Activated naive CD8-positive, alpha-beta T cell treated with anti-CD3 and anti-CD28 coated beads, Interleukin-2, amount 10 ng/mL, durations not matched to agents 7 days and 5 days (primary cell): ENCODE measurements at regions not wholly inside any gene's neighbourhood (a gene's known extent, or its start where the extent isn't known, plus 50 kb on each side); places are given as distances from the start of the nearest gene placed in this dataset.

Experiments used
- ATAC-seq: fragments of 150-1000 bp; cut with Tn5 transposase; one replicate; pipeline ENCODE4 v1.10.0; 2021; ENCODE audit warnings: low read depth, moderate library complexity
- POLR2A ChIA-PET: fragments of 350-600 bp; sonication (Branson Sonifier 250); formaldehyde crosslinking; loops from one replicate; lab custom pipeline; 2021; ENCODE audit warnings: antibody characterized with exemption; lab: Charles Lee
- DNase-seq: peaks from one replicate; pipeline ENCODE4 v3.0.0; 2021
- H3K27ac Mint-ChIP-seq: one replicate; pipeline ENCODE4 v1.8.0; 2022; ENCODE audit warnings: mild to moderate bottlenecking, mixed read lengths
- H3K27me3 Mint-ChIP-seq: one replicate; pipeline ENCODE4 v1.8.0; 2022; ENCODE audit warnings: mild to moderate bottlenecking, moderate library complexity, mixed read lengths
- H3K36me3 Mint-ChIP-seq: one replicate; pipeline ENCODE4 v1.8.0; 2021; ENCODE audit warnings: mild to moderate bottlenecking, mixed read lengths
- H3K4me1 Mint-ChIP-seq: one replicate; pipeline ENCODE4 v1.8.0; 2021; ENCODE audit warnings: mixed read lengths
- H3K4me3 Mint-ChIP-seq: one replicate; pipeline ENCODE4 v1.8.0; 2022; ENCODE audit warnings: mild to moderate bottlenecking, moderate library complexity, mixed read lengths
- H3K9me3 Mint-ChIP-seq: one replicate; pipeline ENCODE4 v1.8.0; 2021; ENCODE audit warnings: mixed read lengths

DNA sequence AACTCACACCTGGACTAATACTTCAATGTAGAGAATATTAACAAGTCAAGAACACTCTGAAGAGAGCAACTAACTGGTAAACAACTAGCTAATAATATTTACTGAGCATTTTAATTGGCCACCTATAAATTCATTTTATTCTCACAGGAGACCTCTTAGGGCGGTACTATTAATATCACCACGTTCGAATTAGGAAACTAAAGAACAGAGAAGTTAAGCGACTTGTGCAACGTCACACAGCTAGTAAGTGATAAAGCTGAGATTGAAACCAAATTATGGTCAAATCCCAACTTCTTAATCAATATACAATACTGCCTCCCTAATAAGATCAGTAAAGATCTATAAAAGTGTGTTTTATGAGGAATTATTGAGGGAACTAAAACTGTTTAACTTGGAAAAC is 1034.3 kb upstream of the POU3F3 start:
- H3K4me1 Mint-ChIP-seq = no peaks in the 10 kb centered on the region
- H3K4me3 Mint-ChIP-seq = no peak overlapping the region
- POLR2A ChIA-PET = no interaction called here
- no peak overlapping the region for H3K27ac Mint-ChIP-seq
- H3K9me3 Mint-ChIP-seq = no peaks in the 10 kb centered on the region
- no peak for DNase-seq
- H3K27me3 Mint-ChIP-seq = no peaks in the 10 kb centered on the region
- H3K36me3 Mint-ChIP-seq = no peaks in the 10 kb centered on the region
- no peak for ATAC-seq

DNA sequence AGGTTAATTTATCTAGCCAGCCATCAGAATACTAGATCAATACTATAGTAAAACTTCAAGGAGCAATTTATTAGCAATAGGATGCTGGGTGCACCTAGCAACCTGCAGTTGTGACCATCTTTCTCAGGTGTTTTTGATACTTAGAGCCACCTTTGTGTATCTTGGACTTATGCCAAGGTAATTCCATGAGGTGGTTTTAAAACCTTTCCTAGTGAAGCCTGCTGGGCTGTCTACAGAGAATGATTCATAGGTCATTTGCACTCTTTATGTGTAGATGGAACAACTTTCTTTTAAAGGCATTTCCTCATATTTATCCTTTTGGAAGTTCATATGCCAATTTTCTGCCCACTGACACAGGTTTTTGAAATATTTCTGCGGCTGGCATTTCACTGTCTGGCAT is 1030.1 kb upstream of the POU3F3 start:
- Mint-ChIP-seq H3K27me3 (no peaks in the 10 kb centered on the region), H3K36me3 (no peaks in the 10 kb centered on the region), H3K4me3 (no peak overlapping the region), H3K4me1 (no peaks in the 10 kb centered on the region), H3K27ac (no peak overlapping the region), H3K9me3 (peaks cover 7% of the 10 kb centered on the region)
- POLR2A ChIA-PET = no interaction called here
- ATAC-seq (no peak), DNase-seq (no peak)

DNA sequence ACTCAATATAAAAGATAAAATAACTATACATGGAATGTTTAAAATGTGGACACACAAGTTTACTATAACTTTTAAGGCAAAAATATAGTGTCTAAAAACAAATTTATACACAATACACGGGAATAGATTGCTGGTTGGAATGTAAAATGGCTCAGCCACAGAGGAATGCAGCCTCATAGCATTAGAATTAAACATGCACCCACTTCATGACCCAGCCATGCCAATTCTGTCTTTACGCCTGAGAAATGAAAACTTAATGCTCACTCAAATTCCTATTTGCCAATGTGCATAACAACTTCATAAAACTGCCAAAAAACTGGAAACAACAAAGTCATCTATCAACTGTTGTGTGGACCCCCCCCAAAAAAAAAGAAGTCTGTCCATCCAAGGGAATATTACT is 1006.6 kb upstream of the POU3F3 start:
- no peaks in the 10 kb centered on the region for H3K27me3 Mint-ChIP-seq

DNA sequence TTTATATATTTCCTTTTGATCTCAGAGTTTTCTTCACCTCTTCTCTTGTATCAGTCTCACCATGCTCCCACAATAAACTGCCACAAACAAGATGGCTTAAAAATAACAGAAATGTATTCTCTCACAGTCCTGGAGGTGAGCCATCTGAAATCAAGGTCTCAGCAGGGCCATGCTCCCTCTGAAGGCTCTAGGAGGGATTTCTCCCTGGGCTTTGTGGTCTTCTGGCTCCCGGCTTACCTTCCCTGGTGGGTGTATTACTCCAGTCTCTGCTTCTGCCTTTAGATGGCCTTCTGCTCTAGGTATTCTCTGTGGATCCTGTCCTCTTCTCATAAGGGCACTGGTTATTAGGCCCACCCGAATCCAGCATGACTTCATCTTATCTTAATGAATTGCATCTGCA is 994.7 kb upstream of the POU3F3 start:
- Mint-ChIP-seq H3K36me3 (no peaks in the 10 kb centered on the region), H3K4me3 (no peak overlapping the region), H3K9me3 (no peaks in the 10 kb centered on the region), H3K4me1 (no peaks in the 10 kb centered on the region), H3K27me3 (no peaks in the 10 kb centered on the region), H3K27ac (no peak overlapping the region)
- POLR2A ChIA-PET = no interaction called here
- ATAC-seq (no peak), DNase-seq (no peak)

More for the DNA sequence above, 1006.6 kb upstream of the POU3F3 start:
- Mint-ChIP-seq H3K36me3 (no peaks in the 10 kb centered on the region), H3K4me1 (no peaks in the 10 kb centered on the region), H3K27ac (no peak overlapping the region), H3K4me3 (no peak overlapping the region), H3K9me3 (peaks cover 2% of the 10 kb centered on the region)
- ATAC-seq = no peak
- no peak for DNase-seq
- POLR2A ChIA-PET = no interaction called here

DNA sequence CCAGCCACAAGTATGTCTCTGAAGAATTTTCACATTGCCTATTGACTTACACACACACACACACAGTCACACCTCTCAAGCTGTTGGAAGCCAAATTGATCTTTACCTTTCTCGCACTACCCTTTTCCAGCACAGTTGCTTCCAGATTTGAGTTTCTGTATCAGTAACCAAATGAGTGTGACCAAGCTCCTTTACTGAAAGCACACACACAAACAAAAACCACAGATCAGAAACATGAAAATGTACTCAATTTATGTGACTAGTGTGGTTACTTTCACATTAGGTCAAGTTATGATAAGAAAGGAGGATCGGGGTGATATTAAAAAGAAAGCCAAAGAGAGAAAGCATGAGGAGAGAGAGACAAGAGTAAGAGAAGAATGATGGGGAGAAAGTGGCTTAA is 993.9 kb upstream of the POU3F3 start:
- POLR2A ChIA-PET = no interaction called here
- Mint-ChIP-seq H3K36me3 (no peaks in the 10 kb centered on the region), H3K27me3 (no peaks in the 10 kb centered on the region), H3K4me3 (no peak overlapping the region), H3K4me1 (no peaks in the 10 kb centered on the region), H3K27ac (no peak overlapping the region), H3K9me3 (no peaks in the 10 kb centered on the region)
- no peak for ATAC-seq
- DNase-seq = no peak

DNA sequence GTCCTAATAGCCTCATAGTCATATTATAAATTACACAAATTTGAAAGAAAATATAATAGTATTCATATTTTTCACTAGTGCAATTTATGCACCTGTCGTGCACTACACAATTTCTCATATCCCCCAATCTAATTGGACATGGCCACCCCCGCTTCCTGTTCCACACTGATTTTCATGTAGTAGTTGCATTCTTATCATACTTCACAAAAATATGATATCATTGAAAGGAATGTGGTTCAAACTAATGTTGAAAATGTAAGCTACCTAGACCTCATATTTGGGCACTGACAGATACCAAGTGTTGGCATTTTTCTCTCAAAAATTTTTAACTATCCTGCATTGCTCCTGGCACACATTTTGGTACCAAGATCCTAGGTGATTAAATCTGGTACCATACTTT is 985.5 kb upstream of the POU3F3 start:
- Mint-ChIP-seq H3K27ac (no peak overlapping the region), H3K36me3 (no peaks in the 10 kb centered on the region), H3K4me1 (no peaks in the 10 kb centered on the region), H3K9me3 (no peaks in the 10 kb centered on the region), H3K27me3 (no peaks in the 10 kb centered on the region), H3K4me3 (no peak overlapping the region)
- ATAC-seq (no peak), DNase-seq (no peak)
- POLR2A ChIA-PET = no interaction called here

DNA sequence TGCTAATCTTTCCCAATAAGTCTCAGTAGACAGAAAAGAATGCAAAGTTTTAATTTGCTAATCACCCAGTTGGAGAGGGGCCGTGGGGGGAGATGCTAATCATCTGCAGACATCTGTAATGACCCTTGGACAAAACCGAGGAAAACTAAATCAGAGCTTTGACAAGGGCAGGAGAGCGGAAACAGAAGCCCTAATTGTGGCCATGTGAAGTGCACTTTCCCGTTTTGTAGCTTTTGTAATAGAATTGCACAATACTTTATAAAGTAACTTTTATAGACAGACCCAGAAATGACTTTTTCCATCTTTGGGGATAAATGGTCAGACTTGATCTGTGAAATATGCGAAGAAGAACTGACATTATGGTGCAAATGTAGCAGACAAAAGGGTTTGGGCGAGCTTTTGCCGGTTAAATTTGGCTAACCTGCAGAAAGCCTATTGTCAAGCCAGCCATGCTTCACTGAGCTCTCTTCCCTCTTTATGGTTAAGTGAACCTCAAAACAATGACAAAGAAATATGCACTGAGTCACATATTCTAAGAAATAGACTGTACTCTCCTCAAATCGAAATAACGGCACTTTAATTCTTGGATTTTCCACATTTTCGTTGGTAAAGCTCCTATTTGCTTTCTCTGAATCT is 980.1 kb upstream of the POU3F3 start:
- POLR2A ChIA-PET = no interaction called here
- H3K4me1 Mint-ChIP-seq = no peaks in the 10 kb centered on the region
- H3K9me3 Mint-ChIP-seq = peaks cover 2% of the 10 kb centered on the region
- H3K4me3 Mint-ChIP-seq = no peak overlapping the region
- no peak for ATAC-seq
- no peaks in the 10 kb centered on the region for H3K27me3 Mint-ChIP-seq
- DNase-seq = no peak
- H3K27ac Mint-ChIP-seq = no peak overlapping the region
- no peaks in the 10 kb centered on the region for H3K36me3 Mint-ChIP-seq

DNA sequence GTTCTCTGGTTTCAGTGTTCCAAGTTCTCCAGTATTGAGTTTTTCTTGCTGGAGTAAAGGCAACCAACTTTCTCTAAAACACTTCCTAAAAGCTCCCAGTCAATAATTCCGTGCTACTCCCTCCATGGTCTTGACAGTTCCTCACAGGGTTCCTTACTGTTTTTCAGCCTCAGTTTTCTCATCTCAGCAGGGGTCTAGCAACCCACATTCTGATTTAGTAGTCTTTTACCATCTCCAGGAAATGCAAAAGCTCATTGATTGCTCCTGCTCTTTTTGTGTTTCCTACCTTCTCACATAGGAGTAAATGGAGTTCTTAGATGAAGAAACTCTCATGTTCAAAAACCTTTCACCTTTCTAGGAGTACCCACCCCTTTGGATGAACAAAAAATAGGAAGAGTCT is 978.8 kb upstream of the POU3F3 start:
- Mint-ChIP-seq H3K27ac (no peak overlapping the region), H3K9me3 (peaks cover 2% of the 10 kb centered on the region), H3K4me1 (no peaks in the 10 kb centered on the region), H3K4me3 (no peak overlapping the region), H3K27me3 (no peaks in the 10 kb centered on the region), H3K36me3 (no peaks in the 10 kb centered on the region)
- no peak for ATAC-seq
- DNase-seq = no peak
- POLR2A ChIA-PET = no interaction called here

DNA sequence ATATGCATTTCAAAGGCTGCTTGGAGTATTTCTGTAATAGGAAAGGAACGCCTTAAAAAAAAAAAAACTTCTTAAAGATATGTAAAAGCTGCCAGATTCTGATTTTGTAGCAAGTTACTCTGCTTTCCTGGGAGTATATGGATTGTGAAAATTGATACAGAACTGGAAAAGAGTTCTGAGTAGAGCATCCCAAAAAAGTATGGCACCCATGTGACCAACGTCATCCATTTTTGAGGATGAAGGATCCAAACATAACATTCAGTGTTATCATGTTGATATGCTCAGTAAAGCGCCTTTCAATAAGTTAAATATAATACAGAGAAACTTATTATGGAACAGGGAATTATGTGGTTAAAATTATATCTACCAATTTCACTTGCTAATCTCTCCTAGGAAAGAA is 978.4 kb upstream of the POU3F3 start:
- Mint-ChIP-seq H3K36me3 (no peaks in the 10 kb centered on the region), H3K9me3 (peaks cover 2% of the 10 kb centered on the region), H3K4me1 (no peaks in the 10 kb centered on the region), H3K4me3 (no peak overlapping the region), H3K27ac (no peak overlapping the region), H3K27me3 (no peaks in the 10 kb centered on the region)
- POLR2A ChIA-PET = no interaction called here
- ATAC-seq (no peak), DNase-seq (no peak)

DNA sequence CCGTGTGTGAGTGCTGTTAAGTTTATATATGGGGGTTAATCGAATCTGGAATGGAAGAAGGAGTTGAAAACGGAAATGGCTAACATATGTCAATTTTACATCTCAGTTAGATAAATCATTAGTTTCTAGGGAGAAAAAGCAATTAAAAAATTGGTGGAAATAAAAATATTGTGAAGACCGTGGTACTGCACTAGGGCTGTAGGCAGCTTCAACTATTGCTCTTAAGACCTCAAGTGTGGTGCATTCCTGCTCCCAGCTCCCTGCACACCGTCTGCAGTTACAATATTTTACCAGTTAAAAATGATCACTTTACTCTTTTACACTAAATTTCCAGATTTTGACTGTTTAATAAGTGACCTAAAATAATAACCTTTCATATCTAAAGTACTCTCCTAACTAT is 977.3 kb upstream of the POU3F3 start:
- no peaks in the 10 kb centered on the region for H3K4me1 Mint-ChIP-seq
- DNase-seq = no peak
- H3K27ac Mint-ChIP-seq = no peak overlapping the region
- no peak for ATAC-seq
- H3K9me3 Mint-ChIP-seq = peaks cover 2% of the 10 kb centered on the region
- no peaks in the 10 kb centered on the region for H3K36me3 Mint-ChIP-seq
- no peak overlapping the region for H3K4me3 Mint-ChIP-seq
- POLR2A ChIA-PET = no interaction called here
- no peaks in the 10 kb centered on the region for H3K27me3 Mint-ChIP-seq

DNA sequence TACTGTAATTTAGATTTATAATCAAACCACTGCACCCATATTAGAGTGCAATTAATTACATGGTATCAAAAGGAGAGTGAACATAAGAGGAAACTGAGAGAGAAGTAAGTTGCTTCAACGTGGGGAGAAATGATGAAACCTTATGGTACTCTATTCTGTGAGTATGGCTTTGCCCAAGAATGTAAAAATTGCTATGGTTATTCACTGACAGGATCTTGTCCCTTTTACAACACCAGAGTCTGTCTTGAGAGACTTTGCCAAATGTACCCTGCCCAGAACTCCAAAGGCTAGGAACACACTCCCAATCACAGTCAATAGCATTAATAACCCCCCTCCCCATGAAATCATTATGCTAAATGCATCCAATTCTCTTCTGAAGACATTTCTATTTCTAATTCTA is 974.8 kb upstream of the POU3F3 start:
- ATAC-seq = no peak
- peaks cover 2% of the 10 kb centered on the region for H3K9me3 Mint-ChIP-seq
- no peak overlapping the region for H3K4me3 Mint-ChIP-seq
- H3K27me3 Mint-ChIP-seq = no peaks in the 10 kb centered on the region
- no peak for DNase-seq
- no peaks in the 10 kb centered on the region for H3K4me1 Mint-ChIP-seq
- no peak overlapping the region for H3K27ac Mint-ChIP-seq
- H3K36me3 Mint-ChIP-seq = no peaks in the 10 kb centered on the region
- POLR2A ChIA-PET = no interaction called here

DNA sequence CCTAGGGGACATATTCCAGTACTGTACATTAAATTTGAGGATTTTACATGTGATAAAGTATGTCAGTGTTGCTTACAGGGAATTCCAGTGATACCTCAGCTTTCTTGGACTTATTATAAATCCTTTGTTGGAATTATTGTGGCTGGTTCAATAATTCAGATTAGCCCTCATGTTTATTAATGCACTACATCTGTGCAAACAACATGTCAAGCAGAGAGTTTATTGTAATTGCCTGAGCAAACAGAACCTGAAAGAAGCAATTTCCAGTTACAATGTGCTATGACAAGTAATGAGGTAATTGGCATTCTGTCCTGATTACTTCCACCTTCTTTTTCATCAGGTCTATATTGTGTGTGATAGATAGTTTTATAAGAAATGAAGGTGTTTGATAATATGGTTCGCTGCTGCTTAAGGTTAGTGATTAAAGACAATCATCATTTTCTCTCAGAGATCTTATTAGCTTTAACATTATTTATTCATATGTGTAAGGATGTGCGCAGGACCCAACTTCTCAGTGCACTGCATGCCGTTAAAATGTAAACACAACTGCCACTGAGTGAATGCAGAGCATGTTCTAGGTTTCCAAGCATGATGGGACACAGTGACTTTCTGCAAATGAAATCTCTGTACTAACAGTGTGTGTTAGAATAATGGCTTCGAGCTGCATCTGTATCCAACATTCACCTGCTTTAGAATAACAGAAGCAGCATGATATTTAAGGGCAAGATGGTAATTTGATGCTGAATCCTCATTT is 973.7 kb upstream of the POU3F3 start:
- POLR2A ChIA-PET = no interaction called here
- H3K36me3 Mint-ChIP-seq = no peaks in the 10 kb centered on the region

DNA sequence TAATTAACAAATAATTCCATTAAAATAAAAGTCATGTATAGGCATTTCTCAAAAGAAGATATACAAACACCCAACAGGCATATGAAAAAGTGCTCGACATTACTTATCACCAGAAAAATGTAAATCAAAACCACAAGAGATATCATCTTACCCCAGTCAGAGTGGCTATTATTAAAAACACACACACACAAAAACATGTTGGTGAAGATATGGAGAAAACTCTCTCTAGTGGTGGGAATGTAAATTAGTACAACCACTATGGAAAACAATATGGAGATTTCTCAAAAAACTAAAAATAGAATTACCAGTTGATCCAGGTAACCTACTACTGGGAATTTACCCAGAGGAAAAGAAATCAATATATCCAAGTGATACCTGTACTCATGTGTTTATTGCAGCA is 966.3 kb upstream of the POU3F3 start:
- H3K4me3 Mint-ChIP-seq = no peak overlapping the region
- peaks cover 2% of the 10 kb centered on the region for H3K9me3 Mint-ChIP-seq
- POLR2A ChIA-PET = no interaction called here
- ATAC-seq (no peak), DNase-seq (no peak)
- no peaks in the 10 kb centered on the region for H3K27me3 Mint-ChIP-seq
- no peak overlapping the region for H3K27ac Mint-ChIP-seq
- peaks cover 1% of the 10 kb centered on the region for H3K36me3 Mint-ChIP-seq
- H3K4me1 Mint-ChIP-seq = no peaks in the 10 kb centered on the region

More for the DNA sequence above, 973.7 kb upstream of the POU3F3 start:
- Mint-ChIP-seq H3K27me3 (no peaks in the 10 kb centered on the region), H3K4me1 (no peaks in the 10 kb centered on the region), H3K4me3 (no peak overlapping the region), H3K27ac (no peak overlapping the region), H3K9me3 (no peaks in the 10 kb centered on the region)
- no peak for ATAC-seq
- DNase-seq = no peak

DNA sequence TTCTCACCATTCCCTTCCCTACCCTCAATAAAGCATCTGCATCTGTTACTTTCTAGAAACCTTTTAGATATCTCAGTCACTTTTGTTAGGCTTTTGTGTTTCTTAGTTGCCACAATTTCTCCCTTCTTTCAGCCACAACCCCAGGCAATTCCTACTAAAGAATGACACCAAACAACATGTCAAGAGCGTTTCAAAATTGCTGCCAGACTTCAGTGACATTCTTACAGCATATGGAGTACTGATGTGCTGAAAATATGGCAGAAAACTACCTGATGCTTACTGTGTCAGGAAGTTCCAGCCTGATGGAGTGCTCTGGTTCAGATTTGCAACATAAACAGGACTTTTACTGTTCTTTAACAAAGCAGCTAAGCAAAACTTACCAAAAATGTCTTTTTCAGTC is 957.7 kb upstream of the POU3F3 start:
- no peaks in the 10 kb centered on the region for H3K27me3 Mint-ChIP-seq
- ATAC-seq = no peak
- no peak overlapping the region for H3K27ac Mint-ChIP-seq
- H3K4me1 Mint-ChIP-seq = no peaks in the 10 kb centered on the region
- H3K9me3 Mint-ChIP-seq = peaks cover 2% of the 10 kb centered on the region
- no peak for DNase-seq
- no peak overlapping the region for H3K4me3 Mint-ChIP-seq
- H3K36me3 Mint-ChIP-seq = peaks cover 1% of the 10 kb centered on the region
- POLR2A ChIA-PET = no interaction called here
